SK-N-SH (cell line): ENCODE measurements at regions not wholly inside any gene's neighbourhood (a gene's known extent, or its start where the extent isn't known, plus 50 kb on each side); places are given as distances from the start of the nearest gene placed in this dataset.

Experiments used
- CTCF ChIA-PET: fragments of 300-600, 350-600 bp; formaldehyde crosslinking; extraction: SDS; loops from one replicate; lab custom pipeline; 2021; lab: Yijun Ruan, JAX
- POLR2A ChIA-PET: fragments of 350-600 bp; sonication (Branson Sonifier 250); formaldehyde crosslinking; extraction: SDS; loops from one replicate; lab custom pipeline; 2020; ENCODE audit warnings: antibody characterized with exemption, inconsistent platforms; lab: Yijun Ruan, JAX
- DNase-seq: peaks from one replicate; pipeline ENCODE4 v3.0.0; 2012
- H2AFZ ChIP-seq: fragments of 200-600 bp; sonication (generic); 2 replicates; pipeline ENCODE4 v1.8.1; 2016; ENCODE audit warnings: antibody characterized with exemption, mild to moderate bottlenecking, low read depth
- H3F3A ChIP-seq: fragments of 200-600 bp; sonication (generic); replicated peaks from 2 replicates; pipeline ENCODE3; 2016; ENCODE audit warnings: antibody characterized with exemption, mild to moderate bottlenecking; ENCODE audit not compliant: insufficient read depth
- H3K27ac ChIP-seq, 2 experiments: fragments of 200-500 bp in 1 of 2; fragments of 200-600 bp in 1 of 2; sonication (Bioruptor generic) in 1 of 2; sonication (generic), shearing (Covaris generic) in 1 of 2; 2 replicates each; pipeline versions ENCODE4 v1.5.1 to v1.6.1; 2014 to 2016; ENCODE audit warnings: low read depth in 2 of 2, inconsistent platforms in 1 of 2, low read length in 1 of 2, mild to moderate bottlenecking in 1 of 2, mixed read lengths in 1 of 2
- H3K27me3 ChIP-seq: fragments of 200-600 bp; sonication (generic), shearing (Covaris generic); 2 replicates; pipeline ENCODE4 v1.6.1; 2016; ENCODE audit warnings: mixed run types; ENCODE audit not compliant: insufficient read depth
- H3K36me3 ChIP-seq, 2 experiments: fragments of 200-500 bp in 1 of 2; fragments of 200-600 bp in 1 of 2; sonication (Bioruptor generic) in 1 of 2; sonication (generic) in 1 of 2; replicated peaks in 1 of 2; 2 replicates each; pipeline versions ENCODE3 to v1.5.1; 2014 to 2016; ENCODE audit warnings: low read length in 1 of 2, mild to moderate bottlenecking in 1 of 2; ENCODE audit not compliant: insufficient read depth in 2 of 2, control insufficient read depth in 1 of 2
- H3K4me1 ChIP-seq, 2 experiments: fragments of 200-500 bp in 1 of 2; fragments of 200-600 bp in 1 of 2; sonication (Bioruptor generic) in 1 of 2; sonication (generic), shearing (Covaris generic) in 1 of 2; 2 replicates each; pipeline versions ENCODE4 v1.5.1 to v1.6.1; 2014 to 2016; ENCODE audit warnings: low read depth in 1 of 2, low read length in 1 of 2, mixed run types in 1 of 2; ENCODE audit not compliant: insufficient read depth in 2 of 2, control insufficient read depth in 1 of 2
- H3K4me2 ChIP-seq: fragments of 200-600 bp; sonication (generic), shearing (Covaris generic); 2 replicates; pipeline ENCODE4 v1.6.1; 2017; ENCODE audit warnings: mixed run types
- H3K4me3 ChIP-seq, 2 experiments: fragments of 200-500 bp in 1 of 2; fragments of 200-600 bp in 1 of 2; sonication (Bioruptor generic) in 1 of 2; sonication (generic), shearing (Covaris generic) in 1 of 2; 2 replicates each; pipeline versions ENCODE4 v1.5.1 to v1.8.1; 2014 to 2016; ENCODE audit warnings: low read depth in 2 of 2, inconsistent platforms in 1 of 2, low read length in 1 of 2, mild to moderate bottlenecking in 1 of 2, mixed read lengths in 1 of 2, moderate library complexity in 1 of 2
- H3K79me2 ChIP-seq: fragments of 200-600 bp; sonication (generic); 2 replicates; pipeline ENCODE4 v1.8.1; 2017; ENCODE audit warnings: mild to moderate bottlenecking; ENCODE audit not compliant: insufficient read depth
- H3K9ac ChIP-seq: fragments of 200-600 bp; sonication (generic); 2 replicates; pipeline ENCODE4 v1.6.1; 2017; ENCODE audit warnings: mixed run types
- H3K9me2 ChIP-seq: fragments of 200-600 bp; sonication (generic); 2 replicates; pipeline ENCODE4 v1.6.1; 2017; ENCODE audit warnings: mixed run types
- H3K9me3 ChIP-seq: fragments of 200-600 bp; sonication (generic); 2 replicates; pipeline ENCODE4 v1.6.1; 2017; ENCODE audit warnings: mixed run types, mild to moderate bottlenecking, moderate library complexity
- H4K20me1 ChIP-seq: fragments of 200-600 bp; sonication (generic); 2 replicates; pipeline ENCODE4 v1.6.1; 2017; ENCODE audit warnings: mild to moderate bottlenecking, mixed run types; ENCODE audit not compliant: insufficient read depth
- CHD2 ChIP-seq: fragments of 150-350 bp; IDR thresholded peaks from 2 replicates; pipeline ENCODE4 v1.6.1; 2018; ENCODE audit warnings: low read length; ENCODE audit not compliant: partially characterized antibody
- CTCF ChIP-seq: fragments of 200-600 bp; sonication (generic); IDR thresholded peaks from 2 replicates; pipeline ENCODE4 v1.6.1; 2017; ENCODE audit warnings: antibody characterized with exemption, mild to moderate bottlenecking, moderate library complexity
- FOSL2 ChIP-seq: IDR thresholded peaks from 2 replicates; pipeline ENCODE4 v1.4.0; 2012; ENCODE audit warnings: low read depth, mild to moderate bottlenecking, moderate library complexity, borderline replicate concordance
- FOXM1 ChIP-seq: IDR thresholded peaks from 2 replicates; pipeline ENCODE4 v1.4.0; 2012; ENCODE audit warnings: low read depth, mild to moderate bottlenecking
- GABPA ChIP-seq: IDR thresholded peaks from 2 replicates; pipeline ENCODE4 v1.4.0; 2012; ENCODE audit warnings: low read depth, mild to moderate bottlenecking
- IRF3 ChIP-seq: fragments of 150-350 bp; IDR thresholded peaks from 2 replicates; pipeline ENCODE4 v1.6.1; 2016; ENCODE audit warnings: mild to moderate bottlenecking, low read depth, low read length
- JUND ChIP-seq: IDR thresholded peaks from 2 replicates; pipeline ENCODE4 v1.4.0; 2012
- MAX ChIP-seq: IDR thresholded peaks from 2 replicates; pipeline ENCODE4 v1.4.0; 2012; ENCODE audit warnings: low read depth
- MEF2A ChIP-seq: IDR thresholded peaks from 2 replicates; pipeline ENCODE4 v1.4.0; 2012; ENCODE audit warnings: low read depth, borderline replicate concordance
- MXI1 ChIP-seq: IDR thresholded peaks from 2 replicates; pipeline ENCODE4 v1.6.1; 2012; ENCODE audit warnings: mild to moderate bottlenecking, low read depth, low read length, improper control_type of control experiment
- NFIC ChIP-seq: IDR thresholded peaks from 2 replicates; pipeline ENCODE4 v1.4.0; 2012; ENCODE audit warnings: borderline replicate concordance
- PBX3 ChIP-seq: IDR thresholded peaks from 2 replicates; pipeline ENCODE4; 2012
- RAD21 ChIP-seq: IDR thresholded peaks from 2 replicates; pipeline ENCODE4 v1.6.1; 2012; ENCODE audit warnings: mild to moderate bottlenecking, low read length
- RXRA ChIP-seq: IDR thresholded peaks from 2 replicates; pipeline ENCODE4 v1.4.0; 2012; ENCODE audit warnings: low read depth, mild to moderate bottlenecking, borderline replicate concordance
- SIN3A ChIP-seq: IDR thresholded peaks from 2 replicates; pipeline ENCODE4 v1.6.1; 2012; ENCODE audit warnings: low read depth, mild to moderate bottlenecking, low read length, moderate library complexity, borderline replicate concordance
- SMC3 ChIP-seq: IDR thresholded peaks from 2 replicates; pipeline ENCODE4 v1.6.1; 2012; ENCODE audit warnings: low read depth, low read length, improper control_type of control experiment
- TCF12 ChIP-seq: IDR thresholded peaks from 2 replicates; pipeline ENCODE4 v1.4.0; 2012
- TEAD4 ChIP-seq: IDR thresholded peaks from 2 replicates; pipeline ENCODE4 v1.4.0; 2012; ENCODE audit warnings: mild to moderate bottlenecking, borderline replicate concordance; ENCODE audit not compliant: insufficient read depth
- USF1 ChIP-seq: IDR thresholded peaks from 2 replicates; pipeline ENCODE4 v1.4.0; 2012; ENCODE audit warnings: low read depth, borderline replicate concordance
- USF2 ChIP-seq: fragments of 150-350 bp; IDR thresholded peaks from 2 replicates; pipeline ENCODE4 v1.6.1; 2017; ENCODE audit warnings: antibody characterized with exemption, low read length, low read depth, borderline replicate concordance
- WGBS: methylation state at CpG from one replicate; pipeline ENCODE4 v1.1.6; 2017; ENCODE audit warnings: low lambda C conversion rate; 5-methylcytosine and 5-hydroxymethylcytosine counted together

GRCh38 chrX:42366181-42366580 is 411.8 kb downstream of the PPP1R2C start:
- Histone ChIP-seq H3K27me3 (no peaks in the 10 kb centered on the region), H3K4me1 (no peaks in the 10 kb centered on the region), H3K4me2 (no peak overlapping the region), H3K9me3 (no peaks in the 10 kb centered on the region), H4K20me1 (no peaks in the 10 kb centered on the region), H3K9me2 (no peaks in the 10 kb centered on the region), H3K36me3 (no peaks in the 10 kb centered on the region), H3K9ac (no peak overlapping the region), H3K27ac (no peak overlapping the region), H3K4me3 (no peak overlapping the region), H2AFZ (no peak overlapping the region)
- 9% methylated on average over 2 of the region's 2 CpGs for WGBS
- ChIA-PET CTCF (no interaction called here), POLR2A (no interaction called here)
- DNase-seq = no peak
- TF ChIP-seq PBX3 (no peak), MEF2A (no peak), TEAD4 (no peak), RAD21 (no peak), FOSL2 (no peak), NFIC (no peak), MAX (no peak), JUND (no peak), CTCF (no peak), SIN3A (no peak), GABPA (no peak), IRF3 (no peak), USF1 (no peak), SMC3 (no peak), RXRA (no peak), FOXM1 (no peak), CHD2 (no peak), MXI1 (no peak), TCF12 (no peak), USF2 (no peak)
- TF ChIP-seq, all 33 proteins: peak for 0
- Histone ChIP-seq H3F3A (no peaks in the 10 kb centered on the region), H3K79me2 (no peaks in the 10 kb centered on the region)
